ENCODE measurements at regions not wholly inside any gene's neighbourhood (a gene's known extent, or its start where the extent isn't known, plus 50 kb on each side); places are given as distances from the start of the nearest gene placed in this dataset.

- TF ChIP-seq GATA2 (IDR thresholded peaks at IDR 0.05; ENCODE audit: low read depth, low read length): no peak
- no peak for TF ChIP-seq GATA3 (IDR thresholded peaks at IDR 0.05; ENCODE audit: low read depth, low read length)
Measured at GRCh38 chr15:47412802-47413201, 304.5 kb upstream of the SEMA6D start.
